ENCODE measurements at regions not wholly inside any gene's neighbourhood (a gene's known extent, or its start where the extent isn't known, plus 50 kb on each side); places are given as distances from the start of the nearest gene placed in this dataset.

DNA sequence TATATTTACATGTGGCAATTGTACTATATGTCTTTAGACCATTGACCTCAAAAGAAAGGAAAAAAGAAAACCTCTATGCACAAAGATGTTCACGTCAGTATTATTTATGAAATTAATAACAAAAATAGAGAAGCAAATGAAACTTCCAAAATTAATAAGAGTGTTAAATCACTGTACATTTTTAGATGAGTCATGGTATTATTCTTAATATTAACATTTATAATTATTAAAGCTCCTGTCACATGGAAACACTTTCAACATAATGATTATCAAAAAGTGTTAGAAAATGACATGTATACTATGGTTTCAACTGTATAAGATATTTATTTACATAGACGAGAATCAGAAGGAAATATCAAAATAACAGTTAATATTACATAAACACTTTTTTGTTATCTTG is 324.9 kb upstream of the RUNX1 start:
- TF ChIP-seq, protein P1, sequence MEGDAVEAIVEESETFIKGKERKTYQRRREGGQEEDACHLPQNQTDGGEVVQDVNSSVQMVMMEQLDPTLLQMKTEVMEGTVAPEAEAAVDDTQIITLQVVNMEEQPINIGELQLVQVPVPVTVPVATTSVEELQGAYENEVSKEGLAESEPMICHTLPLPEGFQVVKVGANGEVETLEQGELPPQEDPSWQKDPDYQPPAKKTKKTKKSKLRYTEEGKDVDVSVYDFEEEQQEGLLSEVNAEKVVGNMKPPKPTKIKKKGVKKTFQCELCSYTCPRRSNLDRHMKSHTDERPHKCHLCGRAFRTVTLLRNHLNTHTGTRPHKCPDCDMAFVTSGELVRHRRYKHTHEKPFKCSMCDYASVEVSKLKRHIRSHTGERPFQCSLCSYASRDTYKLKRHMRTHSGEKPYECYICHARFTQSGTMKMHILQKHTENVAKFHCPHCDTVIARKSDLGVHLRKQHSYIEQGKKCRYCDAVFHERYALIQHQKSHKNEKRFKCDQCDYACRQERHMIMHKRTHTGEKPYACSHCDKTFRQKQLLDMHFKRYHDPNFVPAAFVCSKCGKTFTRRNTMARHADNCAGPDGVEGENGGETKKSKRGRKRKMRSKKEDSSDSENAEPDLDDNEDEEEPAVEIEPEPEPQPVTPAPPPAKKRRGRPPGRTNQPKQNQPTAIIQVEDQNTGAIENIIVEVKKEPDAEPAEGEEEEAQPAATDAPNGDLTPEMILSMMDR (IDR thresholded peaks at IDR 0.05; ENCODE audit: insufficient read depth, low read depth, low read length) = no peak
- H3K4me3 ChIP-seq (ENCODE audit: low read depth, low read length) = no peak overlapping the region
- DNase-seq (ENCODE audit: low read depth) = no peak

DNA sequence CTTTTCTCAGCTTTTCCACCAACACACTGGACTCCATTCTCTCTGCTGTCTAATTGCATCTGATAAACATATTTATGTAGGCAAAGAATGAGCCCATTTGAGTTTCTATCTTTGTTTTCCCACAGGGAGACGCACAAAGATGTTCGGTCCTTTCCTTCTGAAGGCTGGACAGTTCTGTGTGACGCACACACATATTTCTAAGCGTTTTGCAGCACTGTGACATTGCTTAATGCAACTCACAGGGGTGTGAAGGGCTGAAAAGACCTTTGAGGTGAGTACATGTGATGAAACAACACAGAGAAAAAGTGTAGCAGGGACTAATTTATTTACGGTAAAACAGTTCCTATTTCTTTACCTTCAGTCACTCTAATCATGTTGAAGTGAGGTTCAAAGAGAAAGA is 323.1 kb upstream of the RUNX1 start:
- H3K4me3 ChIP-seq (ENCODE audit: low read depth, low read length) = no peak overlapping the region
- no peak for DNase-seq (ENCODE audit: low read depth)
- TF ChIP-seq, protein P1 (IDR thresholded peaks at IDR 0.05; ENCODE audit: insufficient read depth, low read depth, low read length) = no peak

DNA sequence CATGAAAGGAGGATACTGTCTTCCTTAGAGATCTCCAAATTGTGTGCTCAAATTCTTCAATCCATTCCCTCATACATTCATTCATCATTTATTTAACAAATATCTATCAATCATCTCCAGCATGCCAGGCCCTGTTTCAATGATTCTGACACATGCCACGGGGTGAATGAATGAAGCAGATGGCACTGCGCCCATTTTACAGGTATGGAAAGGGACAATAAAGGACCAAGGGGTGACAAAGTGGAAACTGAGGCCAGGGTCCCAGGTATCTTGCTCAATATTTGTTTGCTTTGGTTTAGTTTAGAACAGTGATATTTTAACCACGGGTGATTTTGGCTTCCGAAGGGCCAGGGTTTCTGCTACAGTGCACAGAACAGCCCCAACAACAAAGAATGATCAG is 321.6 kb upstream of the RUNX1 start:
- no peak overlapping the region for H3K4me3 ChIP-seq (ENCODE audit: low read depth, low read length)
- no peak for DNase-seq (ENCODE audit: low read depth)
- TF ChIP-seq, protein P1 (IDR thresholded peaks at IDR 0.05; ENCODE audit: insufficient read depth, low read depth, low read length) = no peak

DNA sequence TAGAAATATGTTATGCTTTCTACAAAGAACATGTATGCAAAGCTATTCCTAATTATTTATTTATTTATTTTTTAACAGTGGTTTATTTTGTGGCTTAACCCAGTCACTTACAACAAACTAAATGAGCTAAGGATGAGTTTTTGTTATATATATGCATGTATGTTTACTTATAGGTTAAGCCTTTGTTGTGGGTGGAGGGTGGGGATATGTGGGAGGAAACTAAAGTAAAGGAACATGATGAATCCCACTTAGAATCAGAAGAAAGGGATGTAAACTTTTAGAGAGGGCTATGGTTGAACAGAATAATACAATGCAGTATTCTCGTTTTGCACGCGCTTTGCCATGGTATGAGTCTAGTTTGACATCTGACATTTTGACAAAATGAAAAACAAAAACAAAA is 321.0 kb upstream of the RUNX1 start:
- DNase-seq (ENCODE audit: low read depth) = no peak
- TF ChIP-seq, protein P1 (IDR thresholded peaks at IDR 0.05; ENCODE audit: insufficient read depth, low read depth, low read length) = no peak
- no peak overlapping the region for H3K4me3 ChIP-seq (ENCODE audit: low read depth, low read length)

DNA sequence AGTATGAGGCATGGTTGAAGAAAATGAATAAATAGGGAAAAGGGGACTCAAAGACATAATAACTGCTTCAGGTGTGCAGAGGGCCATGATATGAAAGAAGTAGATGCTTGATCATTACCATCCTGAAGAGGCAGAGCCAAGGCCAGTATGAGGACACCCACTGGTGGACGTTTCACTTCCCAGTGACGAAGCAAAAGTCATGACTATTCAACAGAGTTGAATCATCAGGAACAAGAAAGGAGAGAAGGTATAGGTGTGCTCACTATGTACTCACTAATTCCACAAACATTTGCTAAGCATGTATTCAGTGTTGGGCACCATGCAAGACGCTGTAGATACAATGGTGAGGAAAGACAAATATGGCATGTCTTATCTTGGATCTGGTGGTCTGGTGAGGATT is 319.2 kb upstream of the RUNX1 start:
- DNase-seq (ENCODE audit: low read depth) = no peak
- TF ChIP-seq, protein P1 (IDR thresholded peaks at IDR 0.05; ENCODE audit: insufficient read depth, low read depth, low read length) = no peak
- no peak overlapping the region for H3K4me3 ChIP-seq (ENCODE audit: low read depth, low read length)

DNA sequence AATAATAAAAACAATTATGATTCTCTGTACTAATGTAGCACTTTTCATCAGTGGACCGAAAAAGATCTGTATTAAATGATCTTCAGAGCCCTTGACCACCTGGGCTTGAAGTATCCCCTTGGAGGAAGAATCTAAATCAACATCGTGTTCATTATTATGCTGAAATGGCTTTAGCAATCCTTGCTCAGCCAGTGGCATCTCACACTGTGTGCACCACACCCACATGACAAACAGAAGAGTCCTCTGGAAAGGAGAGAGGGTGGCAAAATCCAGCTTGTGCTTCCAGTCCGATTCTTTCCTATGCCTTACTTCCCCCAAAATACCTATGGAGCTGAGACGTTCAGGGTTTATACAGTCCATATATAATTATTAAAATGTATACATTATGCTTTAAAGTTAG is 318.5 kb upstream of the RUNX1 start:
- no peak overlapping the region for H3K4me3 ChIP-seq (ENCODE audit: low read depth, low read length)
- no peak for DNase-seq (ENCODE audit: low read depth)
- TF ChIP-seq, protein P1 (IDR thresholded peaks at IDR 0.05; ENCODE audit: insufficient read depth, low read depth, low read length) = no peak

DNA sequence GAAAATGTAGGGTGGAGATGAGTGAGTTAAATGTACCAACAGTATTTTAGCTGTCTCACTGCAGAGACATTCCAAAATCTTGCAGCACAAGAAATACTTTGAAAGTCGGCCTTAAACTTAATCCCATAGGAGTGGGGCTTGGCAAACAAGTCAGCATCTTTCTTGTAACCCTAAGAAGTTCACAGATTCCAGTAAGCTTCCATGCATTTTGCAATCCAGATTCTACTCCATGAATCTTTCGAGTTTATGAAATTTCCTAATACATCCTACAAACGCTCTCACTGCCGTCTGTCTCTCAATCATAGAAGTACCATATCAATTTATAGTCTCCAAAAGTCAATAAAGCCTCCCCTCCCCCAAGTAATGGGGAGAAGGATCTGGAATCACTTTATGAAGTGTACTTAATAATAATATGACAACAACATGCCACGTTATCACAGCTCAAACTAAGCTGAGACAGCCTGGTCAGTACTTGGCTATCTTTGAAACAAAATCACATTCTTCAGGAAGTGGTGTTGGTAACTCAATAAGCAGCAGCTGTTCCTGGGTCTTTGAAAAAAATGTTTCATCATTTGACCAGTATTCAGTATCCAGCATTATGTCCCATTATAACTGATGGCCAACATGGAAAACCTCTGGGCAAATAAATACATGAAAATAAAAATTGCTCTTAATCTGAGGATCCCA is 317.4 kb upstream of the RUNX1 start:
- DNase-seq (ENCODE audit: low read depth) = peak; percentile 96
- TF ChIP-seq, protein P1 (IDR thresholded peaks at IDR 0.05; ENCODE audit: insufficient read depth, low read depth, low read length) = no peak
- no peak overlapping the region for H3K4me3 ChIP-seq (ENCODE audit: low read depth, low read length)

Data from fibroblast of villous mesenchyme (primary cell).